ENCODE measurements at regions not wholly inside any gene's neighbourhood (a gene's known extent, or its start where the extent isn't known, plus 50 kb on each side); places are given as distances from the start of the nearest gene placed in this dataset.

DNA sequence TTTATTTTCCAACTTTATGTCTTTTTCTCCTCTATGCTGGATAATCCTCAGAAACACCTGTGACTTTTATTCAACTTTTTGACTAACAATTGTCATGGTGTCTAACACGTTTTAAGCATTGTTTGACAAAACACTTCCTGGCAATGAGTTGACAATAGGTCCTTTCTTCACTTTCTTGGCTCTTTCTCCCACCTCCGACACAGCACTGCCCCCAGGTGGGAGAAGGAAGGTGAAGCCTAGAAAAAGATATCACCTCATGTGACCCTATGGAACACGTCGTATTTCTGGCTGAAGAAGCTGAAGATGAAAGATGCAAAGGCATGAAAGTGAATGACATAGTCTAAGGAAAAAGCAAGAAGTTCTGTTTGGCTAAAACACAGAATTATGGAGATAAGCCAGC is 430.0 kb downstream of the ETNK1 start:
- DNase-seq (ENCODE audit: extremely low spot score): no peak
- TF ChIP-seq, protein P1, sequence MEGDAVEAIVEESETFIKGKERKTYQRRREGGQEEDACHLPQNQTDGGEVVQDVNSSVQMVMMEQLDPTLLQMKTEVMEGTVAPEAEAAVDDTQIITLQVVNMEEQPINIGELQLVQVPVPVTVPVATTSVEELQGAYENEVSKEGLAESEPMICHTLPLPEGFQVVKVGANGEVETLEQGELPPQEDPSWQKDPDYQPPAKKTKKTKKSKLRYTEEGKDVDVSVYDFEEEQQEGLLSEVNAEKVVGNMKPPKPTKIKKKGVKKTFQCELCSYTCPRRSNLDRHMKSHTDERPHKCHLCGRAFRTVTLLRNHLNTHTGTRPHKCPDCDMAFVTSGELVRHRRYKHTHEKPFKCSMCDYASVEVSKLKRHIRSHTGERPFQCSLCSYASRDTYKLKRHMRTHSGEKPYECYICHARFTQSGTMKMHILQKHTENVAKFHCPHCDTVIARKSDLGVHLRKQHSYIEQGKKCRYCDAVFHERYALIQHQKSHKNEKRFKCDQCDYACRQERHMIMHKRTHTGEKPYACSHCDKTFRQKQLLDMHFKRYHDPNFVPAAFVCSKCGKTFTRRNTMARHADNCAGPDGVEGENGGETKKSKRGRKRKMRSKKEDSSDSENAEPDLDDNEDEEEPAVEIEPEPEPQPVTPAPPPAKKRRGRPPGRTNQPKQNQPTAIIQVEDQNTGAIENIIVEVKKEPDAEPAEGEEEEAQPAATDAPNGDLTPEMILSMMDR (IDR thresholded peaks at IDR 0.05; ENCODE audit: control extremely low read depth, extremely low read depth, low read depth, missing control alignments): peak; percentile 21
- ChIA-PET CTCF (interaction anchor here (0.7 kb wide), 1 partner anchor 200 kb away, joined by 3 read pairs; no protein-coding TSS in a partner anchor), POLR2A (no interaction called here)

DNA sequence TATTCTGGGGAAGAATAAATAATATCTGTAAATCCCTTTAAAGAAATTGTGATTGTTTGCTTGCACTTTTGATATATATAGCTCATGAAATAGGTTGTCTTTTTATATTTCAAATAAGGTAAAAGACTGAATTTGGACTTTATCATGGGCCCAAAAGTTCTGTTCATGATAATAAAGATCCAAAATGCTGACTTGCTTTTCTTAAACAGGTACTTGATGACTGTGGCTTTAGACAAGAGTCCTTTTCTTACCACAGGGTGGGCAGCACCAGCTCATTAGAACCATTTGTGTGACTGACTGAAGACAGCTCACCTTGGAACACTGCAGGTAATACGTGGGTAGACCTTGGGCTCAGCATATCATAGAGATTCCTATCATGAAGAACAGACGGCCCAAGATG is 432.6 kb downstream of the ETNK1 start:
- CTCF ChIA-PET: interaction anchor here (0.8 kb wide), 1 partner anchor 9 kb away, joined by 3 read pairs; no protein-coding TSS in a partner anchor
- POLR2A ChIA-PET: no interaction called here
- DNase-seq (ENCODE audit: extremely low spot score): no peak
- TF ChIP-seq, protein P1 (IDR thresholded peaks at IDR 0.05; ENCODE audit: control extremely low read depth, extremely low read depth, low read depth, missing control alignments): no peak

DNA sequence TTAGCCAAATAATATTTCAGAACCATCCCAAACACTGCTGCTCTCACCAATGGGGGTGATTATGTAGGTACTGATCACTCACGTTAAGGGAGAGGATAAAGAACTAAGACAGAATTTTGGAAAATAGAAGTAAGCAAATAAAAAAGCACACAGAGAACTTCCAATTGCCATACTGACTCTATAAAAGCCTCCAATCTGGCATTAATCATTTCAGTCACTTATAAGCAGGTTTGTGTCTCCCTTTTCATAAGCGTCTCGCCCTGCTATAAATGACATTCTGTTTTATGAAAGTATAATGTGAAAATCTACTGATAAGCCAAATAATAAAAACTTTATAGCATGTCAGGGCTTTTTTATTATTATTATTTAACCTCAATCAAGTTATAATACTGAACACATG is 435.2 kb downstream of the ETNK1 start:
- TF ChIP-seq, protein P1 (IDR thresholded peaks at IDR 0.05; ENCODE audit: control extremely low read depth, extremely low read depth, low read depth, missing control alignments): no peak
- ChIA-PET POLR2A (no interaction called here), CTCF (no interaction called here)
- no peak for DNase-seq (ENCODE audit: extremely low spot score)

DNA sequence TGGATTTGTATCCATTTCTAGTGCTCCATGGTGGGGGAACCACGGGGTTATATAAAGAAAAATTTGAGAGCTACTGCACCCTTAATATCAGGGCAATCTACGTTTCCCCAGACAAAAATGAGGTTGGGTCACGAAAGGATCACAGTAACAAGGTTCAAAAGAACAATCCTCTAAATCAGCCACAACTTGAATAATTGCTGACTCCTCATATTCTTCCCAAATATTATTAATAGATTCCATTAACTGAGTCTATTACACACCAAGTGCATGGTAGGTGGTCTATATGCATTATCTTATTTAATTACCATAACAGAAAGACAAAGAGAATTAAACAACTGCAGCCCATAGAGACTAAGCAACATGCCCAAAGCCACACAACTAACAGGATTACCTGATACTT is 438.2 kb downstream of the ETNK1 start:
- ChIA-PET CTCF (no interaction called here), POLR2A (no interaction called here)
- TF ChIP-seq, protein P1 (IDR thresholded peaks at IDR 0.05; ENCODE audit: control extremely low read depth, extremely low read depth, low read depth, missing control alignments): no peak
- DNase-seq (ENCODE audit: extremely low spot score): no peak

DNA sequence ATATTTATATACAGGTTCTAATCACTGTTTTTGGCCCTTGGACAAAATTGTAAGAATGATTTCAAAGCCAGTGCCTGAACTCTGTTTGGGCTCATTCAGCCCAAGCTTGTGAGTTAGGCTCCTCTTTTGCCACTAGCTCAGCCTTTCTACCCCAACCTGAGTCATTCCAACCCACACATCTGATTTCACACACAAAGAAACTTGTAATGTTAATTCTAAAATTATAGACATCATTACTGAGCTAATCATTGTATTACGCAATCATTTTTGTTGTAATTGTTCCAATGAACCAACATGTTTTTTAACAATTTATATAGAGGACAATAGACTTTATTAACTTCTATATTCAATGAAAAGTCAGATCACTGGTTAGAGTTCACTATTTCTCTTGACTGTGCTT is 441.1 kb downstream of the ETNK1 start:
- TF ChIP-seq, protein P1 (IDR thresholded peaks at IDR 0.05; ENCODE audit: control extremely low read depth, extremely low read depth, low read depth, missing control alignments): no peak
- DNase-seq (ENCODE audit: extremely low spot score): no peak
- ChIA-PET POLR2A (no interaction called here), CTCF (interaction anchor here (1.3 kb wide), 1 partner anchor 9 kb away, joined by 3 read pairs; no protein-coding TSS in a partner anchor)

DNA sequence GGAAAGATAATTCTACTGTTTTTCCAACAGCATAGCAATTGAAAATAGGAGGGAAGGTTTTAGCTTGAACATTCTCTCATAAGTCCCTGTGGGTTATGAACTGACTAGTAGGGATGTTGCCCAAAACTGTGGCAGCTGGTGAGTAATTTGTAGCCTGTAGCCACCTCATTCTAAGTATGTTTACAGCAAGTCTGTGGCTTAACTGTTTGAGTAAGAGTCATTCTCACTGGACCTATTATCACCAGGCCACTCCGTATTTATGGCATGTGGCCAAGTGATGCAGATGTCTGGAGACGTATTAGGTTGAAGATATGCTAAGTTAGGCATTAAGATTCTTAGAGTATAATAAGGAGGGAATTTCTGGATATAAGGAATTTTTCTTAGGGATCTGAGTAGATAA is 458.3 kb downstream of the ETNK1 start:
- DNase-seq (ENCODE audit: extremely low spot score): no peak
- TF ChIP-seq, protein P1 (IDR thresholded peaks at IDR 0.05; ENCODE audit: control extremely low read depth, extremely low read depth, low read depth, missing control alignments): no peak
- POLR2A ChIA-PET: no interaction called here
- CTCF ChIA-PET: interaction anchor here (1.0 to 1.2 kb wide), 3 partner anchors 8 to 18 kb away, joined by 3 to 4 read pairs (median 3); no protein-coding TSS in a partner anchor

Measured in GM10248 (cell line).